ENCODE measurements at regions not wholly inside any gene's neighbourhood (a gene's known extent, or its start where the extent isn't known, plus 50 kb on each side); places are given as distances from the start of the nearest gene placed in this dataset.

- no peaks in the 10 kb centered on the region for H3K79me2 ChIP-seq (replicated peaks; ENCODE audit: insufficient read depth)
- H3K4me2 ChIP-seq, result no peak overlapping the region
- peaks cover 8% of the 10 kb centered on the region; the same call in 1 of the 2 replicates for H3K4me1 ChIP-seq (ENCODE audit: insufficient read depth)
- H3K9me2 ChIP-seq (ENCODE audit: insufficient read depth), result 0 out of 2 replicates have a peak, but pooled peaks cover 5% of the 10 kb centered on the region
- no peak overlapping the region for H3K4me3 ChIP-seq
- Mint-ChIP-seq H3K9me3 (peaks cover 8% of the 10 kb centered on the region; the same call in 2 of the 3 replicates), H3K4me3 (no peak overlapping the region), H3K27me3 (ENCODE audit: insufficient read depth, low read depth, poor library complexity) (no peaks in the 10 kb centered on the region), H3K27ac (no peak overlapping the region), H3K36me3 (ENCODE audit: low read depth) (peaks cover 11% of the 10 kb centered on the region), H3K4me1 (peaks cover 16% of the 10 kb centered on the region)
- TF ChIP-seq REST (IDR thresholded peaks at IDR 0.05; ENCODE audit: unreplicated experiment), result no peak
- no peak for TF ChIP-seq EZH2 (IDR thresholded peaks at IDR 0.05; ENCODE audit: low read depth, unreplicated experiment)
- TF ChIP-seq ZNF331 (CRISPR knock-in tag; IDR thresholded peaks at IDR 0.05; ENCODE audit: low read depth), result no peak
- TF ChIP-seq CREB1 (CRISPR knock-in tag; IDR thresholded peaks at IDR 0.05; ENCODE audit: low read depth), result no peak
- TF ChIP-seq, protein P1, sequence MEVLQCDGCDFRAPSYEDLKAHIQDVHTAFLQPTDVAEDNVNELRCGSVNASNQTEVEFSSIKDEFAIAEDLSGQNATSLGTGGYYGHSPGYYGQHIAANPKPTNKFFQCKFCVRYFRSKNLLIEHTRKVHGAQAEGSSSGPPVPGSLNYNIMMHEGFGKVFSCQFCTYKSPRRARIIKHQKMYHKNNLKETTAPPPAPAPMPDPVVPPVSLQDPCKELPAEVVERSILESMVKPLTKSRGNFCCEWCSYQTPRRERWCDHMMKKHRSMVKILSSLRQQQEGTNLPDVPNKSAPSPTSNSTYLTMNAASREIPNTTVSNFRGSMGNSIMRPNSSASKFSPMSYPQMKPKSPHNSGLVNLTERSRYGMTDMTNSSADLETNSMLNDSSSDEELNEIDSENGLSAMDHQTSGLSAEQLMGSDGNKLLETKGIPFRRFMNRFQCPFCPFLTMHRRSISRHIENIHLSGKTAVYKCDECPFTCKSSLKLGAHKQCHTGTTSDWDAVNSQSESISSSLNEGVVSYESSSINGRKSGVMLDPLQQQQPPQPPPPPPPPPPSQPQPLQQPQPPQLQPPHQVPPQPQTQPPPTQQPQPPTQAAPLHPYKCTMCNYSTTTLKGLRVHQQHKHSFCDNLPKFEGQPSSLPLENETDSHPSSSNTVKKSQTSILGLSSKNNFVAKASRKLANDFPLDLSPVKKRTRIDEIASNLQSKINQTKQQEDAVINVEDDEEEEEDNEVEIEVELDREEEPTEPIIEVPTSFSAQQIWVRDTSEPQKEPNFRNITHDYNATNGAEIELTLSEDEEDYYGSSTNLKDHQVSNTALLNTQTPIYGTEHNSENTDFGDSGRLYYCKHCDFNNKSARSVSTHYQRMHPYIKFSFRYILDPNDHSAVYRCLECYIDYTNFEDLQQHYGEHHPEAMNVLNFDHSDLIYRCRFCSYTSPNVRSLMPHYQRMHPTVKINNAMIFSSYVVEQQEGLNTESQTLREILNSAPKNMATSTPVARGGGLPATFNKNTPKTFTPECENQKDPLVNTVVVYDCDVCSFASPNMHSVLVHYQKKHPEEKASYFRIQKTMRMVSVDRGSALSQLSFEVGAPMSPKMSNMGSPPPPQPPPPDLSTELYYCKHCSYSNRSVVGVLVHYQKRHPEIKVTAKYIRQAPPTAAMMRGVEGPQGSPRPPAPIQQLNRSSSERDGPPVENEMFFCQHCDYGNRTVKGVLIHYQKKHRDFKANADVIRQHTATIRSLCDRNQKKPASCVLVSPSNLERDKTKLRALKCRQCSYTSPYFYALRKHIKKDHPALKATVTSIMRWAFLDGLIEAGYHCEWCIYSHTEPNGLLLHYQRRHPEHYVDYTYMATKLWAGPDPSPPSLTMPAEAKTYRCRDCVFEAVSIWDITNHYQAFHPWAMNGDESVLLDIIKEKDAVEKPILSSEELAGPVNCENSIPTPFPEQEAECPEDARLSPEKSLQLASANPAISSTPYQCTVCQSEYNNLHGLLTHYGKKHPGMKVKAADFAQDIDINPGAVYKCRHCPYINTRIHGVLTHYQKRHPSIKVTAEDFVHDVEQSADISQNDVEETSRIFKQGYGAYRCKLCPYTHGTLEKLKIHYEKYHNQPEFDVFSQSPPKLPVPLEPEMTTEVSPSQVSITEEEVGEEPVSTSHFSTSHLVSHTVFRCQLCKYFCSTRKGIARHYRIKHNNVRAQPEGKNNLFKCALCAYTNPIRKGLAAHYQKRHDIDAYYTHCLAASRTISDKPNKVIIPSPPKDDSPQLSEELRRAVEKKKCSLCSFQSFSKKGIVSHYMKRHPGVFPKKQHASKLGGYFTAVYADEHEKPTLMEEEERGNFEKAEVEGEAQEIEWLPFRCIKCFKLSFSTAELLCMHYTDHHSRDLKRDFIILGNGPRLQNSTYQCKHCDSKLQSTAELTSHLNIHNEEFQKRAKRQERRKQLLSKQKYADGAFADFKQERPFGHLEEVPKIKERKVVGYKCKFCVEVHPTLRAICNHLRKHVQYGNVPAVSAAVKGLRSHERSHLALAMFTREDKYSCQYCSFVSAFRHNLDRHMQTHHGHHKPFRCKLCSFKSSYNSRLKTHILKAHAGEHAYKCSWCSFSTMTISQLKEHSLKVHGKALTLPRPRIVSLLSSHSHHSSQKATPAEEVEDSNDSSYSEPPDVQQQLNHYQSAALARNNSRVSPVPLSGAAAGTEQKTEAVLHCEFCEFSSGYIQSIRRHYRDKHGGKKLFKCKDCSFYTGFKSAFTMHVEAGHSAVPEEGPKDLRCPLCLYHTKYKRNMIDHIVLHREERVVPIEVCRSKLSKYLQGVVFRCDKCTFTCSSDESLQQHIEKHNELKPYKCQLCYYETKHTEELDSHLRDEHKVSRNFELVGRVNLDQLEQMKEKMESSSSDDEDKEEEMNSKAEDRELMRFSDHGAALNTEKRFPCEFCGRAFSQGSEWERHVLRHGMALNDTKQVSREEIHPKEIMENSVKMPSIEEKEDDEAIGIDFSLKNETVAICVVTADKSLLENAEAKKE (CRISPR knock-in tag; IDR thresholded peaks at IDR 0.05), result no peak
- no peak for TF ChIP-seq EZH2phosphoT487 (IDR thresholded peaks at IDR 0.05; ENCODE audit: unreplicated experiment)
- H4K20me1 ChIP-seq (replicated peaks; ENCODE audit: insufficient read depth), result no peaks in the 10 kb centered on the region
- H2AFZ ChIP-seq, result no peak overlapping the region
- H3K27ac ChIP-seq (ENCODE audit: low read depth), result no peak overlapping the region
- H3K36me3 ChIP-seq (ENCODE audit: insufficient read depth), result no peaks in the 10 kb centered on the region; the same call in 1 of the 2 replicates
- DNase-seq (ENCODE audit: low spot score) (no peak), ATAC-seq (no peak)
- H3K27me3 ChIP-seq (ENCODE audit: insufficient read depth), result no peaks in the 10 kb centered on the region
- no peaks in the 10 kb centered on the region for H3F3A ChIP-seq (replicated peaks; ENCODE audit: low read depth)
Measured at GRCh38 chr5:136667789-136668188, 302.4 kb upstream of the TRPC7 start.

Data from GM23338 (cell line).